ENCODE measurements at regions not wholly inside any gene's neighbourhood (a gene's known extent, or its start where the extent isn't known, plus 50 kb on each side); places are given as distances from the start of the nearest gene placed in this dataset.

- intact Hi-C loops (cut with DNase I; ENCODE audit: low total_unique reads): no loop called here
- TF ChIP-seq CTCF (IDR thresholded peaks at IDR 0.05): no peak
- TF ChIP-seq POLR2A (IDR thresholded peaks at IDR 0.05): no peak
- H3K4me3 ChIP-seq (ENCODE audit: low read depth, poor library complexity, severe bottlenecking): no peak overlapping the region
- WGBS, 2 donors: 59 to 84% methylated on average over 2 of the region's 2 CpGs
- no peak for DNase-seq (ENCODE audit: low spot score in 2 of 2)
Observed at GRCh38 chr12:3409662-3410061, 81.3 kb upstream of the PRMT8 start.

- TF ChIP-seq CTCF (IDR thresholded peaks at IDR 0.05) (no peak), POLR2A (IDR thresholded peaks at IDR 0.05) (no peak)
- DNase-seq (ENCODE audit: low spot score in 2 of 2): no peak
- intact Hi-C loops (cut with DNase I; ENCODE audit: low total_unique reads): no loop called here
- H3K4me3 ChIP-seq (ENCODE audit: low read depth, poor library complexity, severe bottlenecking): no peak overlapping the region
- 80 to 92% methylated on average over 1 of the region's 1 CpG for WGBS, 2 donors
Observed at GRCh38 chr12:3416159-3416558, 74.8 kb upstream of the PRMT8 start.

- intact Hi-C loops (cut with DNase I; ENCODE audit: low total_unique reads): no loop called here
- TF ChIP-seq CTCF (IDR thresholded peaks at IDR 0.05) (no peak), POLR2A (IDR thresholded peaks at IDR 0.05) (no peak)
- H3K4me3 ChIP-seq (ENCODE audit: low read depth, poor library complexity, severe bottlenecking): no peak overlapping the region
- DNase-seq (ENCODE audit: low spot score in 2 of 2): no peak
- WGBS, 2 donors: 86 to 93% methylated on average over 1 of the region's 1 CpG
Observed at GRCh38 chr12:3416670-3417069, 74.3 kb upstream of the PRMT8 start.

DNA sequence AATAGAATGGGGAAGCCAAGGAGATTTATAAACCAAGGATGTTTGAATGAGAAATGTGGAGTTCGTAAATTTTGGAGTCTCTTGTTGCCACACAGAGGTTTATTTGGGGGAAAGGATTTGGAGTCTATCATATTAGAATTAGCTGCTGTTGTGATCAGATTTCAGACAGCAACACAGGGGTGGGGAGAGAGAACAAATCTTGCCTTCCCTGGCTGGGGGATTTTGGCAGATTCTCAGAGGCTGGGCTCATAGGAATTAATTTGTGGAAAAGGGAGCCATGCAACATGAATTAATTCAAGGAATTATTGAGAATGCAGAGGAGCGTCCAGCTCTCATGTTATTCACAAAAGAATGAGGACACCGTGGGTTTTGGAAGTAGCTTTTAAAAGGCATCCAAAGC, 73.9 kb upstream of the PRMT8 start:
- H3K4me3 ChIP-seq (ENCODE audit: low read depth, poor library complexity, severe bottlenecking): no peak overlapping the region
- WGBS, 2 donors: 66 to 69% methylated on average over 3 of the region's 3 CpGs
- intact Hi-C loops (cut with DNase I; ENCODE audit: low total_unique reads): no loop called here
- DNase-seq (ENCODE audit: low spot score in 2 of 2): no peak
- TF ChIP-seq CTCF (IDR thresholded peaks at IDR 0.05): no peak
- TF ChIP-seq POLR2A (IDR thresholded peaks at IDR 0.05): no peak

- 73% methylated on average over 3 of the region's 3 CpGs for WGBS, 2 donors
- H3K4me3 ChIP-seq (ENCODE audit: low read depth, poor library complexity, severe bottlenecking): no peak overlapping the region
- intact Hi-C loops (cut with DNase I; ENCODE audit: low total_unique reads): no loop called here
- DNase-seq (ENCODE audit: low spot score in 2 of 2): no peak
- TF ChIP-seq CTCF (IDR thresholded peaks at IDR 0.05) (no peak), POLR2A (IDR thresholded peaks at IDR 0.05) (no peak)
Observed at GRCh38 chr12:3417937-3418462, 73.0 kb upstream of the PRMT8 start.
